GM06990 (cell line): ENCODE measurements at regions not wholly inside any gene's neighbourhood (a gene's known extent, or its start where the extent isn't known, plus 50 kb on each side); places are given as distances from the start of the nearest gene placed in this dataset.

ENCODE experiments used
- DNase-seq: peaks from one replicate; pipeline ENCODE4 v3.0.0-alpha.2; 2011; ENCODE audit not compliant: insufficient read length; ENCODE audit errors: extremely low read depth
- H3K27me3 ChIP-seq: replicated peaks from 2 replicates; pipeline ENCODE4 v1.6.0; 2011; ENCODE audit warnings: low read length; ENCODE audit not compliant: control insufficient read depth, insufficient read depth
- H3K36me3 ChIP-seq: 2 replicates; pipeline ENCODE4 v1.5.1; 2011; ENCODE audit warnings: low read length; ENCODE audit not compliant: control insufficient read depth, insufficient read depth
- H3K4me3 ChIP-seq: replicated peaks from 2 replicates; pipeline ENCODE4 v1.5.1; 2011; ENCODE audit warnings: low read depth, mild to moderate bottlenecking, control low read depth, low read length
- TF ChIP-seq, protein P1 (sequence below): IDR thresholded peaks from 2 replicates; pipeline ENCODE4 v1.5.1; 2011; ENCODE audit warnings: low read length, control low read depth, mild to moderate bottlenecking, inconsistent platforms; ENCODE audit not compliant: insufficient read depth, poor library complexity, severe bottlenecking

DNA sequence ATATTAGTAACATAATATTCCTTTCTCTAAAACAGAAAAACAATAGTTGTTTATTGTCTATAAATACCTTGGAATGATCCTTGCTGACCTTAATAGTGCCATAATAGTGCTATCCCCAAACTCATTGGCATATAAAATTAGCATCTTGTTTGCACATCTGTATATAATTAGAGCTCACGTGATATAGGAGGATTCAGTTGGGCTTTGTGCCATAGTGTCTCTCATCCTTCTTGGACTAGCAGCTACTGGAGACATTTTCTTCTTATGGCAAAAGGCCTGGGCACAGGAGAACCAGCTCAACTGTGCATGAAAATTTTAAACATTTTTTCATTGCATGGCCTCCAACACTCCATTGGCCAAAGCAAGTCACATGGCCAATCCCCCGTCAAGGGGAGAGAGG is 342.5 kb downstream of the SPATA31D1 start:
- Histone ChIP-seq H3K27me3 (no peaks in the 10 kb centered on the region), H3K36me3 (no peaks in the 10 kb centered on the region), H3K4me3 (no peak overlapping the region)
- TF ChIP-seq, protein P1, sequence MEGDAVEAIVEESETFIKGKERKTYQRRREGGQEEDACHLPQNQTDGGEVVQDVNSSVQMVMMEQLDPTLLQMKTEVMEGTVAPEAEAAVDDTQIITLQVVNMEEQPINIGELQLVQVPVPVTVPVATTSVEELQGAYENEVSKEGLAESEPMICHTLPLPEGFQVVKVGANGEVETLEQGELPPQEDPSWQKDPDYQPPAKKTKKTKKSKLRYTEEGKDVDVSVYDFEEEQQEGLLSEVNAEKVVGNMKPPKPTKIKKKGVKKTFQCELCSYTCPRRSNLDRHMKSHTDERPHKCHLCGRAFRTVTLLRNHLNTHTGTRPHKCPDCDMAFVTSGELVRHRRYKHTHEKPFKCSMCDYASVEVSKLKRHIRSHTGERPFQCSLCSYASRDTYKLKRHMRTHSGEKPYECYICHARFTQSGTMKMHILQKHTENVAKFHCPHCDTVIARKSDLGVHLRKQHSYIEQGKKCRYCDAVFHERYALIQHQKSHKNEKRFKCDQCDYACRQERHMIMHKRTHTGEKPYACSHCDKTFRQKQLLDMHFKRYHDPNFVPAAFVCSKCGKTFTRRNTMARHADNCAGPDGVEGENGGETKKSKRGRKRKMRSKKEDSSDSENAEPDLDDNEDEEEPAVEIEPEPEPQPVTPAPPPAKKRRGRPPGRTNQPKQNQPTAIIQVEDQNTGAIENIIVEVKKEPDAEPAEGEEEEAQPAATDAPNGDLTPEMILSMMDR, result no peak
- DNase-seq, result no peak

DNA sequence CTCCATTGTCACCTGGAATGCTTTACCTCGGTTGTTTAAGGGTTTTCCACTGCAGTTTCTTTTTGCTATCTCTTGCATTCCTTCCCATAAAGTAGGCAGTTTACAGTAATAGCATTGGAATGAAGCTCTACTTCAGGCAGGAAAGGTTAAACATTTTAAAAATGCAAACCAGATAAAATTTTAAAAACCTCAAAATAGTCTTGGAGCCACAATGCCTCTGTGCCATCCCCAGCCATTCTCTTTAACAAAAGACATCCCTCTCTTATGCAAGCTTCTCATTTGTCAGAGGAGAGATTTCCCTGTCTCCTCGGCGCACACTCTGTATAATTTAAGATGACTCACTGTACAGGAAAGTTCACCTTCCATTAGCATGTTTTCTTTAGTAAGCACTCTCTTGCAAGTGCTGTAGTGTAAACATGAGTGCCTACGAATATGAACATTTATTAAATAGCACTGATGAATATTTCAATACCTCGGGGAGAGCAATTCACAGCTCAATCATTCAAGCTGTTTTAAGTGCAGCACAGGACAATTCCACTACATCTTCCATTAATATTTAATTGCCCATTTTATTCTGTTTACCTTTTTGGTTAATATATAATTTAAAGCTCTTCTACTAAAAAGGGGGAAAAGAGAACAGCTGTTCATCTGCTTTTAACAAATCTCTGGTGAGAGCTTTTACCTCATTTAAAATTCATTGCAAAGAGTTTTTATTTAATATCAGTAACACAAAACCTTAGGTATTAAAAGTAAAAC is 343.6 kb downstream of the SPATA31D1 start:
- H3K4me3 ChIP-seq, result no peak overlapping the region
- no peaks in the 10 kb centered on the region for H3K27me3 ChIP-seq
- H3K36me3 ChIP-seq, result no peaks in the 10 kb centered on the region
- no peak for DNase-seq
- TF ChIP-seq, protein P1, result no peak

DNA sequence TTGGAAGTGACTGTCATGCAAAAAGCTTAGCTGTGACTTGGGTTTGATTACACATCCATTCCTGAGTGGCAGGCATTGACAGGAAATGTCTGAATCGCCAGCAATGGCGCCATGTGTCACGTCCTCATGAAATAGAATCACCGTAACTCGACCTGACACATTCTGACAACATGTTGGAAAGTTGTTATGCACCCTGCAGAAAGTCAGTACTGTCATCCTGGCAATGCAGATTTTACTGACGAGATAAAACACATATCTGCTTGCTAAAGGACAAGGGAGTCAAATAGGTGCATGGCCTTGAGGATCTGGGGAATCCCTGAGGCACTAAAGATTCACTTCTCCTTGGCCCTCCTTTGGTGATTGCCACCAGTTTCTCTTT is 344.2 kb downstream of the SPATA31D1 start:
- TF ChIP-seq, protein P1, result no peak
- Histone ChIP-seq H3K36me3 (no peaks in the 10 kb centered on the region), H3K27me3 (no peaks in the 10 kb centered on the region), H3K4me3 (no peak overlapping the region)
- DNase-seq, result no peak

DNA sequence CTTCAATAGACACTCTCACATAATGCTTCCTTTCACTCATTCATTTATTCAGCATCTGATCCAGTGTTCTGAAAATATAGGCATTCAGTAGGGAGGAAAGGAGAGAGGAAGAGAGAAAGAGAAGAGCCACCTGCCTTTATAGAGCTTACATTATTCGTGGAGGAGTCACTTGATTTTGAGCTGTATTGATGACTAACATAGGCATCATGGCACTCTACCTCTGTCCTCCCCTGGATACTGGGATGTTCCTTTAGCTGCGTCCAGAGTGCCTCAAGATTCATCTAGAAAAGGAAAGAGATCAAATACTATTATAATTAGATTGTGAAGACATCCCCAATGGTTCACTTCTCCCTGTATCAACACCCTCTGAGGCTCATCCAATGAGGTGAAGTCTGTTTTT is 345.1 kb downstream of the SPATA31D1 start:
- TF ChIP-seq, protein P1, result no peak
- no peak for DNase-seq

DNA sequence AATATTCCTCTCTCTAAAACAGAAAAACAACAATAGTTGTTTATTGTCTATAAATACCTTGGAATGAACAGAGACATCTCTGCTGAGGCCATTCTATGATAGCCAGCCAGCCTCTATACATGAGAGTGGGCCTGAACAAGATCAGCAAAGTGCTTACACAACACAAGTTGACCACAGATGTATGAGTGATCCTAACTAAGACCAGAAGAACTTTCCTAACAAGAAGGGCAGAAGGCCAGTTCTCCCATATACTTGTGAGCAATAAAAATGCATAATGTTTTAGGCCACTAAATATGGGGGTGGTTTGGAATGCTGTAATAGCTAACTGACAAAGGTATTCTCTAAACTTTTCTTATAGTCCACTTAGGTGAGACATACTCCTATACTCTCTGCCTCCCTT is 345.7 kb downstream of the SPATA31D1 start:
- no peaks in the 10 kb centered on the region for H3K27me3 ChIP-seq
- no peak for DNase-seq
- H3K4me3 ChIP-seq, result no peak overlapping the region
- H3K36me3 ChIP-seq, result no peaks in the 10 kb centered on the region
- TF ChIP-seq, protein P1, result no peak

More for the DNA sequence above, 345.1 kb downstream of the SPATA31D1 start:
- H3K4me3 ChIP-seq, result no peak overlapping the region
- no peaks in the 10 kb centered on the region for H3K27me3 ChIP-seq
- no peaks in the 10 kb centered on the region for H3K36me3 ChIP-seq
